Stimulated activated CD8-positive, alpha-beta memory T cell treated with anti-CD3 and anti-CD28 coated beads, Interleukin-2, amount 100 ng/mL, for 48 hours (primary cell): ENCODE measurements at regions not wholly inside any gene's neighbourhood (a gene's known extent, or its start where the extent isn't known, plus 50 kb on each side); places are given as distances from the start of the nearest gene placed in this dataset.
"Not testable (repeated sequence)": the region's sequence is repeated elsewhere in the genome, so short reads cannot be mapped to it uniquely, and the experiment has no call there.

Experiments used
- DNase-seq, 2 donors: peaks; one replicate each; pipeline ENCODE4 v3.0.0-alpha.2; 2020; ENCODE audit warnings: low read depth in 2 of 2

GRCh38 chr2:375956-376307 lies 88.0 kb upstream of the ALKAL2 start:
- no peak for DNase-seq

- no peak for DNase-seq
Observed at GRCh38 chr2:375270-375955, 87.5 kb upstream of the ALKAL2 start.

GRCh38 chr2:368386-368785 lies 80.5 kb upstream of the ALKAL2 start:
- DNase-seq = no peak

GRCh38 chr2:367246-367645 lies 79.4 kb upstream of the ALKAL2 start:
- DNase-seq = no peak

GRCh38 chr2:366706-367105 lies 78.8 kb upstream of the ALKAL2 start:
- DNase-seq = no peak

GRCh38 chr2:365367-366275 lies 77.7 kb upstream of the ALKAL2 start:
- DNase-seq = no peak

GRCh38 chr2:363824-364470 lies 76.1 kb upstream of the ALKAL2 start:
- no peak for DNase-seq

GRCh38 chr2:362924-363323 lies 75.0 kb upstream of the ALKAL2 start:
- DNase-seq = no peak

GRCh38 chr2:360124-360523 lies 72.2 kb upstream of the ALKAL2 start:
- no peak for DNase-seq

- DNase-seq = no peak
Observed at GRCh38 chr2:359047-359446, 71.2 kb upstream of the ALKAL2 start.

GRCh38 chr2:357811-358210 lies 69.9 kb upstream of the ALKAL2 start:
- DNase-seq = no peak

- DNase-seq = not testable (repeated sequence)
Observed at GRCh38 chr2:356304-356703, 68.4 kb upstream of the ALKAL2 start.

GRCh38 chr2:355773-356172 lies 67.9 kb upstream of the ALKAL2 start:
- no peak for DNase-seq

GRCh38 chr2:352696-353095 lies 64.8 kb upstream of the ALKAL2 start:
- DNase-seq = no peak

- no peak for DNase-seq
Observed at GRCh38 chr2:349390-349789, 61.5 kb upstream of the ALKAL2 start.

- no peak for DNase-seq
Observed at GRCh38 chr2:348361-348916, 60.5 kb upstream of the ALKAL2 start.

GRCh38 chr2:344811-345210 lies 56.9 kb upstream of the ALKAL2 start:
- DNase-seq = no peak

- no peak for DNase-seq
Observed at GRCh38 chr2:343355-343754, 55.5 kb upstream of the ALKAL2 start.

- DNase-seq = no peak
Observed at GRCh38 chr2:341912-342311, 54.0 kb upstream of the ALKAL2 start.

- no peak for DNase-seq
Observed at GRCh38 chr2:341017-341542, 53.2 kb upstream of the ALKAL2 start.
